NCI-H128 (cell line): ENCODE measurements at regions not wholly inside any gene's neighbourhood (a gene's known extent, or its start where the extent isn't known, plus 50 kb on each side); places are given as distances from the start of the nearest gene placed in this dataset.

Experiments used
- DNase-seq: peaks from one replicate; lab custom pipeline; 2025; ENCODE audit not compliant: unreplicated experiment; lab: John Stamatoyannopoulos, UW

GRCh38 chr9:115914291-115914690, 239.3 kb upstream of the PAPPA start:
- DNase-seq, result no peak

- DNase-seq, result no peak
Measured at GRCh38 chr9:115921301-115921700, 232.3 kb upstream of the PAPPA start.

- no peak for DNase-seq
Measured at GRCh38 chr9:115922444-115922843, 231.1 kb upstream of the PAPPA start.

DNA sequence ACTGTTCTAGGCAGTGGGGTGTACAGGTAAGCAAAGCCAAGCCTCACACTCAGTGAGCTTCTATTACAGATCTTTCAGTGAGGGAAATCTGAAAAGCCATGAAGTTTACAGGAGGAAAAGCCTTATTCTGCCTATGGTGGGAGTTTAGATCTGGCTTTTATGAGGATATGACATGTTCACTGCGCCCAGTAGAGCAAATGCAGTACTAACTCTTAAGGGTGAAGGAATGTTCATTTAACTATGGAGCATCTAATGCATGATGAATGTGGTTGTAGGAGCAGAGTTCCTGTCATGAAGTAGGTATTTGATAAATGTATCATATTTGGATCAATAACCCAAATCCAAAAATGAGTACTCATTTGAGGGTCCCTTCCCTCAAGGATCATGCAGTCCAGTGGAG, 230.2 kb upstream of the PAPPA start:
- DNase-seq, result no peak

DNA sequence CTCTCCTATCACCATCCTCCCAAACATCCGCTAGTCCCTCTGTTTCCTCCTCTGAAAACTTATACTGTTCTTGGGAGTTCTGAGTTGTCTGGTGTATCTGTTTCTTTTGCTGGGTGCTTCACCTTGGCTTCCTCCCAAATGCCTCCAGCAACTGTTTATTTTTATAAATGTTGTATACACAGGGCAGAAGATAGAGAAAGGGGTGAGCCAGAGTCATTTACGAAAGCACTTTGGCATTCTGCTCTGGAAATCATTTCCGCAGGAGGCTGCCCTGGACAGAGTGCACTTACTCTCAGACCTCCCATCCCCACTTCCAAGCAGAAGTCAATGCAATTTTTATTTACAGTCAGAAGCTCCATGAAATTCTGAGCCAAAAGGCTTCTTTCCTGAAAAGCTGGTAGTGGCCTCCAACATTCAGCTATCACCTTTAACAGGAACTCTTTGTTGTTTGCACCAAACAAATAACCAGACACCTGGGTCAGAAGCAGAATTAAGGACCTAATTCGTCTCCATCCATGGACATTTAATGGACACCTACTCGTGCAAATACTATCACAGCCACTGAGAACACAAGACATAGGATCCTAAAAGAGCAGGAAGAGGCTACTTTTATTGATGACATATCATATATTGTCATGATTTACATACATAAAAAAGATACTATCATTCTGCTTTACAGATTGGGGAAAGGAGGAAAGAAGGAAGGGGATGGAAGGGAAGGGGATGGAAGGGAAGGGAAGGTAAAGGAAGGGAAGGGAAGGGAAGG, 229.5 kb upstream of the PAPPA start:
- DNase-seq, result no peak

DNA sequence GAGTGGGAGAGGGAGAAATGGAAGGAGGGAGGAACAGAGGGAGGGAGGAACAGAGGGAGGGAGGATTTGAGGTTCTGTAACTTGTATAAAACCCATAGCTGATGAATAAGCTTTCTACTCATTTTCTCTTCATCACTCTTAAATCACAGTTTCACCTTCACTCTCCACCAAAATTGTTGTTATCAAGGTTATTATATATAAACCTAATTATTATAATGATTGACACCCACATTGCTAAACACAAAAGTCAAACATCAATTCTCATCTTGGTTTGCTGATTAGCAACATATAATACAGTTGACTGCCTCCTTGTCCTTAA, 229.0 kb upstream of the PAPPA start:
- DNase-seq, result no peak

- DNase-seq, result no peak
Measured at GRCh38 chr9:115925424-115925823, 228.2 kb upstream of the PAPPA start.

- no peak for DNase-seq
Measured at GRCh38 chr9:115930472-115930871, 223.1 kb upstream of the PAPPA start.

DNA sequence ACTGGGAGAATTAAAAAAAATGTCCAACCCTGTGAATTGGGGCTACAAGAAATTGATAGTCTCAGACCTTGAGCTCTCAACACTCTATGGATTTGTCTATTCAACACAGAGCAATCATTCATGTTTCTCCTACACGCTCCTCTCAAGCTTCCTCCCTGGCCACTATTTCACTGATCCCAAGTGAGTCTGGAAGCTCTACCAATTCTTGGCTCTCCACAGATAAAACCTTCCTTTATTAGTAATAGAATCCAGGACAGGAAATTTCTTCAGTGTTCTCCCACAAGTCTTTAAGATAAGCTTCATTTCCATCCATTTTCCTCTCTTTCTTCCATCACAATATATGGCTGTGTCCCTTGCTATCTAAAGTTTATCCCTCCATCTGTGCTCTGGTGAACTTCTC, 215.1 kb upstream of the PAPPA start:
- DNase-seq, result no peak

DNA sequence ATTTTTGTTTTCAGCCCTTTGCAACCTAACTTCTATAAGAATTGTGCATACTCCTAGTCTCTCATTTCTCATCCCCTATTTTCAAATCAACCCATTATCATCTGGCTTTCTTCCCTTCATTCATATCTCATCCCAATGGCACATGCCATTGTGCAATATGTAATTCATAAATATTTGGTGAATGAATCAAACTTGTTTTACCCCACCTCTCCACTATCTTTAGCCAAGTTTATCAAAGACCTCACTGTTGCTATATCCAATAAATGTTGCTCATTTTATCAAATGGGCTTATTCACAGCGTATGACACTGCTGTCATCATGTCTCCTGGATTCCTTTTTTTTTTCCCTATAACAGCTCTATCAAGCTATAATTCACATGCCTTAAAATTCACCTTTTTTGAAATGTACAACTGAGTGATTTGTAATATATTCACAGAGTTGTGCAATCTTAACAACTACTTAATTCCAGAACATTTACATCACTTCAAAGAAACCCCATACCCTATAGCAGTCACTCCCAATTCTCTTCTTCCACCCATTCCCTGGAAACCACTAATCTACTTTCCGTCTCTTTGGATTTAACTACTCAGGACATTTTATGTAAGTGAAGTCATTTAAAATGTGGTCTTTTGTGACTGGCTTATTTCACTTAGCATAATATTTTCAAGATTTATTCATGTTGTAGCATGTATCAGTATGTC, 214.4 kb upstream of the PAPPA start:
- no peak for DNase-seq

GRCh38 chr9:115941561-115942315, 211.9 kb upstream of the PAPPA start:
- DNase-seq, result no peak

DNA sequence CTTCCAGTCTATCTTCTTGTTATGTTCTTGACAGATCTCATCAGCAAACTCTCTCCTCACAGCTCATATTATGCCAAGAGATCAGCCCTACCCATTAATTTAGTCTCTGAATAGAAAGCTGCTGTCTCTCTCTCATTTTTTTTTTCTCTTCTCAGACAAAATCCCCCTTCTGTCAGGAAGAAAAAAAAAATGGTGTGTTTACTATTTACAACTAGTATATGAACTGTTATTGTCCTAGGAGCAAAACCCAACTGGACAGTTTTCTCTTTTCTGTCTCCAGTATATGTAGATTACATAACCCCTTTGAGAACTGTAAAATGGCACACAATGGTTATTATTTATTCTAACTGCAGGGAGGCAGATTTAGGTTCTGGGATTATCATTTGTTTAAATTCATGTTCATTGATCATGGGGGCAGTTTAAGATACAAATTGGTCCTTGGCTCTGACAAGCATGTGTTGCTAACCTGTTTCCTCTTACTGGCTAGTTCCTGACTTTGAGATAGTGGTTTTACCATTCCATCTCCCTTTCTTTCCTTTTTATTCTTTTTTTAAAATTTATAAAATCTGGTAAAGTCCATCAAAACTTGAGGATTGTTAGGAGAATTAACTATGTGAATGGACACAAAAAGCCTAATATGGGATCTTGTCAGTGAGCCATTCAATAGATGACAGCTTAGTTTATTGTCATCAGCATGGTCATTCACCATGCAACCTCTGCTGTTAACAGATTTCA, 210.0 kb upstream of the PAPPA start:
- no peak for DNase-seq

- no peak for DNase-seq
Measured at GRCh38 chr9:115944166-115944948, 209.2 kb upstream of the PAPPA start.

DNA sequence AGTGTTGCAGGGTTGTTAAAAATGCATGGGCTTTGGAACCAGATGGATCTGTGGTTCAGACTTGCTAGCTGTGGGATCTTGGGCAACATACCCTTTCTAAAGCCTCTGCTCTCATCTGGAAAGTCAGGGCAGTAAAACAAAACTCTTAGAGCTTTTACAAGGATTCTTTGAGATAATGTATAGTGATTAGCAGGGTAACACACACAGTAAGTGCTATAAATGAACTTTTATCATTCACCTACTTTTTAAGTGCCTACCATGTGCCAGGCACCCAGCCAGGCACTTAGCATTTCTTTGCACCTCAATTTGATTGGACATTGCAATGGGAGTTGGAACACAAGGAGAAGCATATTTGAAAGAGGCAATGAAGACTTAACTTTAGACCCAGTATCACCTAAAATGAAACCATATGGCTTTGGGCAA, 208.6 kb upstream of the PAPPA start:
- DNase-seq, result no peak

- DNase-seq, result no peak
Measured at GRCh38 chr9:115946530-115946929, 207.1 kb upstream of the PAPPA start.

DNA sequence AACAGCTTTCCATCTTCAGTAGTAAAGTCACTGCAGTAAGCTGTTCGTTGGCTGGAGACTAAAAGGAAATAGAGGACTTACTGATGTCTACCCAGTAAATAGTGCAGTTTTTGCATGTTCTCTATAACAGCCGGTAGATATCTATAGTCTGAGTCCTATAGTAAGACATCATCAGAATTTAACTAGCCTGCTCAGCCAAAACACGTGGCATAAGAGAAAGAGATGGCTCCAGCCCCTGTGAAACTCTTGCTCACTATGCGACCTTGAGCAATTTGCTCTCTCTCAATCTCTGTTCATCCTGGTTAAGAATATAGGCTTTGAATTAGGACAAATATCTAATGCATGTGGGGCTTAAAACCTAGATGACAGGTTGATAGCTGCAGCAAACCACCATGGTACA, 201.6 kb upstream of the PAPPA start:
- DNase-seq, result no peak

- no peak for DNase-seq
Measured at GRCh38 chr9:115952430-115953292, 200.9 kb upstream of the PAPPA start.

- DNase-seq, result no peak
Measured at GRCh38 chr9:115956371-115956770, 197.2 kb upstream of the PAPPA start.

DNA sequence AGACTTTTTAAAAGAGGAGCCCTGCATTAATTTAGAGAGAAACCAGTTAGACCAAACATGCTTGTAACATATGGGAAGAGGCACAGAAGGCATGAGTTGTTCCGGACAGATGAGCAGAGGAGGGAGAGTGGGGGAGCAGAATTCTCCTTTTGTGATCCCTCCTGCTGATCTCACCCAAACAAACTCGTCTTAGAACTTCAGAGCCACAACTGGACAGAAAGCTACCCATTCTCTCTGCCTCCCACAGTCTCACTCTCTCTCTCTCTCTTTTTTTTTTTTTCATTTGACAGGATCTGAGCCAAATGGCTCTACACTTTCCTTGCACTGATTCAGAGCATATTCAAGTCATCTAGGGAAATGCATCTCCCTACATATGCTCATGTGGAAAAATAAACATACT, 196.0 kb upstream of the PAPPA start:
- no peak for DNase-seq
